Ovary (tissue), 7 donors: ENCODE measurements at regions not wholly inside any gene's neighbourhood (a gene's known extent, or its start where the extent isn't known, plus 50 kb on each side); places are given as distances from the start of the nearest gene placed in this dataset.

Experiments used
- DNase-seq, 5 donors: peaks; one replicate each; pipeline ENCODE4 v3.0.0-alpha.2; 2019 to 2020
- H3K27ac ChIP-seq, 2 donors: fragments of 200-600 bp; one replicate each; pipeline versions ENCODE4 v1.5.1 to v1.8.0; 2019 to 2022
- H3K27me3 ChIP-seq: fragments of 200-600 bp; one replicate; pipeline ENCODE4 v1.8.0; 2022
- H3K36me3 ChIP-seq: fragments of 200-600 bp; sonication (generic); one replicate; pipeline ENCODE4 v1.5.1; 2019
- H3K4me1 ChIP-seq: one replicate; pipeline ENCODE4 v1.8.1; 2013; ENCODE audit warnings: mild to moderate bottlenecking, moderate library complexity; ENCODE audit not compliant: insufficient read depth
- H3K4me3 ChIP-seq: fragments of 200-600 bp; sonication (generic); one replicate; pipeline ENCODE4 v1.5.1; 2017
- H3K9me3 ChIP-seq, 2 donors: fragments of 200-600 bp in 1 of 2; sonication (generic) in 1 of 2; one replicate each; pipeline versions ENCODE4 v1.5.1 to v1.8.1; 2013 to 2019; ENCODE audit warnings: mild to moderate bottlenecking in 1 of 2, moderate library complexity in 1 of 2
- EP300 ChIP-seq: sonication (generic); formaldehyde crosslinking; IDR thresholded peaks from one replicate; pipeline ENCODE4 v1.6.1; 2017; ENCODE audit warnings: antibody characterized with exemption
- POLR2A ChIP-seq: fragments of 450-650 bp; IDR thresholded peaks from one replicate; pipeline ENCODE4 v1.6.1; 2017; ENCODE audit warnings: antibody characterized with exemption, mild to moderate bottlenecking, moderate library complexity
- WGBS, 3 donors: extraction: QIAGEN DNeasy Blood & Tissue Kit in 1 of 3; methylation state at CpG; one replicate each; pipeline versions ENCODE4 v1.1.5 to v1.1.7; 2013 to 2017; 5-methylcytosine and 5-hydroxymethylcytosine counted together
- intact Hi-C, 4 donors: fragments of 100-400 bp; cut with DNase I; formaldehyde crosslinking; loops; one replicate each; pipeline versions ENCODE4 v1.11.0 to v1.15.1; 2022 to 2023
- TF ChIP-seq, protein P1 (sequence below), 3 donors: fragments of 450-650 bp in 2 of 3; fragments of 200-600 bp in 1 of 3; IDR thresholded peaks; one replicate each; pipeline versions ENCODE4 v1.5.1 to v1.8.0; 2016 to 2022; ENCODE audit warnings: antibody characterized with exemption in 3 of 3, mild to moderate bottlenecking in 1 of 3
- donor health status: DM: no; HTN: no; CAD: no; lungs with moderate emphysema.
- donor health status: DM: no; HTN: no; CAD: no.
- donor health status: Bipolar disorder and iron deficiency.
- donor health status: DM: no; HTN: no; CAD: no.
- donor health status: DM: yes; HTN: yes; CAD: no.

DNA sequence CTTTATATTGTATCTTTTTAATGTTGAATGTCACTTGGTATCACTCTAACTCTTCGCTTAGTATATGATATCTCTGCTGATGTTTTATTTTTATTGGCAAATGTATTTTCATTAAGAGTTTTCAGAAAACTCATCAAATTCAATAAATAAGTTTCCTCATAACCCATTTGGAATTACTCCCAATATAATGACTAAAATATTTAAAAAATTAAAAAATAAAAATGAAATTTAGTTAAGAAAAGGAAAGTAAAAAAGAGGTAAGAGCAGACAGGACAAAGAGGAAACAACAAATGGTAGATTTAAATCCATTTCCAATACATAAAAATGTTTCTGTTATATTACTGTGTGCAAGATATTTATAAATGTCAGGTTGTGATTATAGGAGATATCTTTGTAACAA is 548.9 kb upstream of the SPRY2 start:
- Histone ChIP-seq H3K9me3 (no peaks in the 10 kb centered on the region), H3K4me1 (no peaks in the 10 kb centered on the region), H3K27me3 (no peaks in the 10 kb centered on the region), H3K36me3 (no peaks in the 10 kb centered on the region), H3K4me3 (no peak overlapping the region), H3K27ac (no peak overlapping the region)
- DNase-seq, result no peak
- TF ChIP-seq, protein P1, sequence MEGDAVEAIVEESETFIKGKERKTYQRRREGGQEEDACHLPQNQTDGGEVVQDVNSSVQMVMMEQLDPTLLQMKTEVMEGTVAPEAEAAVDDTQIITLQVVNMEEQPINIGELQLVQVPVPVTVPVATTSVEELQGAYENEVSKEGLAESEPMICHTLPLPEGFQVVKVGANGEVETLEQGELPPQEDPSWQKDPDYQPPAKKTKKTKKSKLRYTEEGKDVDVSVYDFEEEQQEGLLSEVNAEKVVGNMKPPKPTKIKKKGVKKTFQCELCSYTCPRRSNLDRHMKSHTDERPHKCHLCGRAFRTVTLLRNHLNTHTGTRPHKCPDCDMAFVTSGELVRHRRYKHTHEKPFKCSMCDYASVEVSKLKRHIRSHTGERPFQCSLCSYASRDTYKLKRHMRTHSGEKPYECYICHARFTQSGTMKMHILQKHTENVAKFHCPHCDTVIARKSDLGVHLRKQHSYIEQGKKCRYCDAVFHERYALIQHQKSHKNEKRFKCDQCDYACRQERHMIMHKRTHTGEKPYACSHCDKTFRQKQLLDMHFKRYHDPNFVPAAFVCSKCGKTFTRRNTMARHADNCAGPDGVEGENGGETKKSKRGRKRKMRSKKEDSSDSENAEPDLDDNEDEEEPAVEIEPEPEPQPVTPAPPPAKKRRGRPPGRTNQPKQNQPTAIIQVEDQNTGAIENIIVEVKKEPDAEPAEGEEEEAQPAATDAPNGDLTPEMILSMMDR (IDR thresholded peaks at IDR 0.05), result no peak
- TF ChIP-seq EP300, result no peak
- TF ChIP-seq POLR2A, result no peak
- 63 to 84% (median 80%) methylated on average over 1 of the region's 1 CpG for WGBS, 3 donors
- intact Hi-C loops, result no loop called here

DNA sequence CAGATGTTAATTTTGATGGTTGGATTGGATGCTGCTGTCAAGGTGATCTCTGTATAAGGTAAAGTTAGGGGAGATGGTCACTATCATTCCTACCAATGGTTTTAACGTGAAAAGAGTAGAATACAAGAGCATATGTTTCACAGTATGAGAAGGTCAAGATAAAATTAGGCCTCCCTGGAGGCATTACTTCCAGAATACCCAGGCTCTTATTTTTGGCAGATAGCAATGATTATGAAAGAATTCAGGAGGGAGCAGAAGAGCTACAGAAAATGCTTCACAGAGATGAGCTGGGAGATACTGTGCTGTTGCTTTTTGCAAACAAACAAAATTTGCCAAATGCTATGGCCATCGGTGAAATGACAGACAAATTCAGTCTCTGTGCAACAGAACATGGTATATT is 547.5 kb upstream of the SPRY2 start:
- Histone ChIP-seq H3K4me1 (no peaks in the 10 kb centered on the region), H3K27me3 (no peaks in the 10 kb centered on the region), H3K36me3 (no peaks in the 10 kb centered on the region), H3K27ac (no peak overlapping the region), H3K4me3 (no peak overlapping the region), H3K9me3 (no peaks in the 10 kb centered on the region)
- intact Hi-C loops, result no loop called here
- no peak for TF ChIP-seq POLR2A
- no peak for TF ChIP-seq EP300
- TF ChIP-seq, protein P1 (IDR thresholded peaks at IDR 0.05), result no peak
- no peak for DNase-seq
- 68 to 88% (median 85%) methylated on average over 2 of the region's 2 CpGs for WGBS, 3 donors

DNA sequence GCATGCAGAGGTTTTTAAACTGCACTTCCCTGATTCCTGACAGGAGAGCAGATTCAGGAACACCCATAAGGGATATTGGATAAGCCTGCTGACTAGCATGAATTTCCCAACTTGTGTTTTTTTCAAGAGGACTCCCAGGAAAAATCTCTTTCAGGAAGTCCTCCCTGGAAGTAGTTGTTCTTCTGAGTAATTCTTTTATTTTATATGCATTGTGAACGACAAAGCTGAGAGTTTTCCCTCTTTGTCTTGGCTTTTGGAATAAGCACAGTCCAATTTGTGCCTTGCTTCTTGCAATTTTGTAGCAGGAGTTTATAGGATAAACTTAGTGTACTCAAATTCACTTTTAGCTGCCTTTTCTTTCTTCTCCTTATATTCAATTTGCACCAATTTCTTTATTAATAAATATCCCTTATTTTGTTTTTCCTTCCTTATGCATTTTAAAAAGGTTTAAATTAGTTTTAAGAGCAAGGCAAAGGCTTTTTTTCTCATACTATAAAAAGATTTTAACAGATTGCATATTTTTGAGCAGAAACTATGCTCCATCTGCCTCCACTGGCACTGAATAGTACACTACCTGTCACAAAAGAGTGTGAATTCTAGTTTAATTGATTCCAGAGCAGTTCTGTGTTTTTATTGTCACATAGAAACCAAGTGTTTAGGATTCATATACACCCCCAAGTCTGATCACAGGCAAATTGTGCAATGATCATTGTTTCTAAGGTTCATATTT is 543.3 kb upstream of the SPRY2 start:
- no peak overlapping the region for H3K4me3 ChIP-seq
- H3K9me3 ChIP-seq, result no peaks in the 10 kb centered on the region
- no peak for DNase-seq
- WGBS, 3 donors, result 63 to 76% (median 68%) methylated on average over 1 of the region's 1 CpG
- H3K36me3 ChIP-seq, result no peaks in the 10 kb centered on the region
- no peaks in the 10 kb centered on the region for H3K4me1 ChIP-seq
- no peak overlapping the region for H3K27ac ChIP-seq
- TF ChIP-seq, protein P1 (IDR thresholded peaks at IDR 0.05), result no peak
- TF ChIP-seq EP300, result no peak
- no peak for TF ChIP-seq POLR2A
- intact Hi-C loops, result no loop called here
- no peaks in the 10 kb centered on the region for H3K27me3 ChIP-seq

DNA sequence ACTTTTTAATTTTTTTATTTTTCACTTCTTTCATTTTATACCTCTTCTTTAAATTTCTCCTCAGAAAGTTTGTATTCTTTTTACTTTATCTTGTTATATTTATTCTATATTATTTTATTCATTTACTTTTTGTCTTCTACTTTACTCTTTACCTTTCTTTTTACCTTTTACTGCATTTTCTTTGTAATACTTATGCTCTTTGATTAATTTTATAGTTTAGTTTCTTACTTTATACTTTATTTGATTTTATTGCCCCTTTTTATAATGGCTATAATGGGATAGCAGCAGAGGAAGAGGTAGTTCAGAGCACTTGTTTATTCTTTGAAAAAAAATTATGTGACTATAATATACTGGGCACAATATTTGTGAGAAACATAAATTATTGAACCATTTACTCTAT is 542.6 kb upstream of the SPRY2 start:
- no peak for DNase-seq
- no peak overlapping the region for H3K4me3 ChIP-seq
- TF ChIP-seq EP300, result no peak
- TF ChIP-seq POLR2A, result no peak
- TF ChIP-seq, protein P1 (IDR thresholded peaks at IDR 0.05), result no peak
- no peaks in the 10 kb centered on the region for H3K36me3 ChIP-seq
- intact Hi-C loops, result no loop called here
- H3K27me3 ChIP-seq, result no peaks in the 10 kb centered on the region
- H3K9me3 ChIP-seq, result no peaks in the 10 kb centered on the region
- H3K4me1 ChIP-seq, result no peaks in the 10 kb centered on the region
- H3K27ac ChIP-seq, result no peak overlapping the region
